Left lung (tissue), 4 donors: ENCODE measurements at regions not wholly inside any gene's neighbourhood (a gene's known extent, or its start where the extent isn't known, plus 50 kb on each side); places are given as distances from the start of the nearest gene placed in this dataset.
A peak's percentile ranks its signal among the peaks of the same experiment; 100 is the strongest.

Experiments used
- ATAC-seq: fragments of 200-7000 bp; cut with Tn5 transposase; one replicate; pipeline ENCODE4 v1.9.1; 2020; ENCODE audit warnings: moderate library complexity
- DNase-seq, 4 donors: peaks; one replicate each; pipeline ENCODE4 v3.0.0-alpha.2; 2013 to 2020
- H3K27ac ChIP-seq, 2 donors: fragments of 200-600 bp; sonication (generic) in 1 of 2; one replicate each; pipeline versions ENCODE4 v1.5.0 to v1.8.0; 2020 to 2021
- H3K27me3 ChIP-seq, 2 donors: fragments of 200-600 bp; sonication (generic) in 1 of 2; one replicate each; pipeline versions ENCODE4 v1.5.0 to v1.8.0; 2020 to 2021
- H3K36me3 ChIP-seq, 2 donors: fragments of 200-600 bp; sonication (generic) in 1 of 2; one replicate each; pipeline versions ENCODE4 v1.5.0 to v1.8.0; 2020 to 2021
- H3K4me1 ChIP-seq, 2 donors: fragments of 200-600 bp; one replicate each; pipeline ENCODE4 v1.8.0; 2021
- H3K4me3 ChIP-seq, 2 donors: fragments of 200-600 bp; sonication (generic) in 1 of 2; one replicate each; pipeline versions ENCODE4 v1.5.0 to v1.8.0; 2020 to 2021; ENCODE audit warnings: mild to moderate bottlenecking in 1 of 2
- H3K9me3 ChIP-seq, 2 donors: fragments of 200-600 bp; sonication (generic) in 1 of 2; one replicate each; pipeline versions ENCODE4 v1.5.0 to v1.8.0; 2020 to 2021
- intact Hi-C, 2 donors: fragments of 100-400 bp; cut with DNase I; formaldehyde crosslinking; loops; one replicate each; pipeline versions ENCODE4 v1.11.2 to v1.14.2; 2022
- TF ChIP-seq, protein P1 (sequence below), 2 donors: fragments of 200-600 bp; sonication (generic) in 1 of 2; IDR thresholded peaks; one replicate each; pipeline versions ENCODE4 v1.5.0 to v1.8.0; 2021; ENCODE audit warnings: antibody characterized with exemption in 2 of 2
- donor health status: DM: no; HTN: yes; CAD: no.
- donor health status: DM: no; HTN: no; CAD: no.

DNA sequence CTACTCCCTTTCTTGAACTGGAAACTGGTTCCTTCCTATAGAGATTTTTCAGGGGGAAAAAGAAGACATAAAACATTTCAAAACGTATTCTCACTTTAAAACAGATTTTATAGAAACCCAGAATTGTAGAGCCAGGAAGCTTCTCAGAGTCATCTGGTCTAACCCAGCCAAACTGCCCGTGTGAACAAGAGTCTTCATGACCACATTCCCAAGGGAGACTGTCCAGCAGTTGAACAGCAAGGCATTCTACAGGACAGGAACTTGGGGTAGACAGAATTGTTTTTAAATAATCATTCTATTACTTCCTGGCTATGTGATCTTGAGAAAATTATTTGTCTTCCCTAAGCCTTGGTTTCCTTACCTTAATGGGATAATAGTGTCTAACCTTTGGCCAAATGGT, 163.5 kb upstream of the IVNS1ABP start:
- Histone ChIP-seq H3K4me1 (peaks cover 0 to 19% of the 10 kb centered on the region in 2 donors), H3K9me3 (no peaks in the 10 kb centered on the region), H3K36me3 (no peaks in the 10 kb centered on the region), H3K4me3 (no peak overlapping the region), H3K27ac (no peak overlapping the region), H3K27me3 (no peaks in the 10 kb centered on the region)
- ATAC-seq (no peak), DNase-seq (no peak)
- intact Hi-C loops: no loop called here
- TF ChIP-seq, protein P1, sequence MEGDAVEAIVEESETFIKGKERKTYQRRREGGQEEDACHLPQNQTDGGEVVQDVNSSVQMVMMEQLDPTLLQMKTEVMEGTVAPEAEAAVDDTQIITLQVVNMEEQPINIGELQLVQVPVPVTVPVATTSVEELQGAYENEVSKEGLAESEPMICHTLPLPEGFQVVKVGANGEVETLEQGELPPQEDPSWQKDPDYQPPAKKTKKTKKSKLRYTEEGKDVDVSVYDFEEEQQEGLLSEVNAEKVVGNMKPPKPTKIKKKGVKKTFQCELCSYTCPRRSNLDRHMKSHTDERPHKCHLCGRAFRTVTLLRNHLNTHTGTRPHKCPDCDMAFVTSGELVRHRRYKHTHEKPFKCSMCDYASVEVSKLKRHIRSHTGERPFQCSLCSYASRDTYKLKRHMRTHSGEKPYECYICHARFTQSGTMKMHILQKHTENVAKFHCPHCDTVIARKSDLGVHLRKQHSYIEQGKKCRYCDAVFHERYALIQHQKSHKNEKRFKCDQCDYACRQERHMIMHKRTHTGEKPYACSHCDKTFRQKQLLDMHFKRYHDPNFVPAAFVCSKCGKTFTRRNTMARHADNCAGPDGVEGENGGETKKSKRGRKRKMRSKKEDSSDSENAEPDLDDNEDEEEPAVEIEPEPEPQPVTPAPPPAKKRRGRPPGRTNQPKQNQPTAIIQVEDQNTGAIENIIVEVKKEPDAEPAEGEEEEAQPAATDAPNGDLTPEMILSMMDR (IDR thresholded peaks at IDR 0.05): no peak

DNA sequence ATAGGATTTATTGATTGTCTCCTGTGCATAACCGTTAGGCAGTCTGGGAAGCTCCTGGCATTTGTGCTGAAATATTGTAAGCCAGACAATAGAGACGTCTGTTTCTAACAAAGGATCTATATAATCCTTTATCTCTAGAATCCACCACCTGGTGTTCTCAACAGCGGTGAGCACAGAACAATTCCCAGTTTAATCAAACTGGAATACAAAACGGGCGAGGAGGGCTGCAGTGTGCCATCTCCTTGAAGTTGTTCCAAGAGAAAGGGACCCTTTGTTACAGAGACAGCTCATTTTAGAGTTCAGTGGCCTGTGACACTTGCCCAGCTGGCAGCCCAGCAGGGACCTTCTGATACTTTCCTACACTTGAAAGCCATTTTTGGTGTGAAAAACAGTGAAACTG, 162.8 kb upstream of the IVNS1ABP start:
- Histone ChIP-seq H3K27me3 (no peaks in the 10 kb centered on the region), H3K36me3 (no peaks in the 10 kb centered on the region), H3K27ac (no peak overlapping the region), H3K4me3 (no peak overlapping the region), H3K9me3 (no peaks in the 10 kb centered on the region), H3K4me1 (peaks cover 0 to 19% of the 10 kb centered on the region in 2 donors)
- DNase-seq: no peak
- TF ChIP-seq, protein P1 (IDR thresholded peaks at IDR 0.05): no peak
- intact Hi-C loops: no loop called here
- ATAC-seq: no peak

DNA sequence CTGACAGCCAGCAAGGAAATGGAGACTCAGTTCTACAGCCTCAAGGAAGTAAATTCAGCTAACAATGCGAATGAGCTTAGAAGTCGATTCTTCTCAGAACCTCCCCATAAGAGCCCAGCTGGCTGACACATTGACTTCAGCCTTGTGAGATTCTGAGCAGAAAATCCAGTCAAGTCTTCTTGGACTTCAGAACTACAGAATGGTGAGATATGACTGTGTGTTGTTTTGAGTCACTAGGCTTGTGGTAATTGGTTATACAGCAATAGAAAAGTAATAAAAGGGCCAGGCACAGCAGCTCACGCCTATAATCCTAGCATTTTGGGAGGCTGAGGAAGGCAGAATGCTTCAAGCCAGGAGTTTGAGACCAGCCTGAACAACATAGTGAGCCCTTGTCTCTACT, 161.8 kb upstream of the IVNS1ABP start:
- Histone ChIP-seq H3K4me3 (no peak overlapping the region), H3K36me3 (no peaks in the 10 kb centered on the region), H3K4me1 (peaks cover 0 to 11% of the 10 kb centered on the region in 2 donors), H3K27me3 (no peaks in the 10 kb centered on the region), H3K27ac (no peak overlapping the region), H3K9me3 (no peaks in the 10 kb centered on the region)
- TF ChIP-seq, protein P1 (IDR thresholded peaks at IDR 0.05): no peak
- intact Hi-C loops: no loop called here
- DNase-seq (no peak), ATAC-seq (no peak)

DNA sequence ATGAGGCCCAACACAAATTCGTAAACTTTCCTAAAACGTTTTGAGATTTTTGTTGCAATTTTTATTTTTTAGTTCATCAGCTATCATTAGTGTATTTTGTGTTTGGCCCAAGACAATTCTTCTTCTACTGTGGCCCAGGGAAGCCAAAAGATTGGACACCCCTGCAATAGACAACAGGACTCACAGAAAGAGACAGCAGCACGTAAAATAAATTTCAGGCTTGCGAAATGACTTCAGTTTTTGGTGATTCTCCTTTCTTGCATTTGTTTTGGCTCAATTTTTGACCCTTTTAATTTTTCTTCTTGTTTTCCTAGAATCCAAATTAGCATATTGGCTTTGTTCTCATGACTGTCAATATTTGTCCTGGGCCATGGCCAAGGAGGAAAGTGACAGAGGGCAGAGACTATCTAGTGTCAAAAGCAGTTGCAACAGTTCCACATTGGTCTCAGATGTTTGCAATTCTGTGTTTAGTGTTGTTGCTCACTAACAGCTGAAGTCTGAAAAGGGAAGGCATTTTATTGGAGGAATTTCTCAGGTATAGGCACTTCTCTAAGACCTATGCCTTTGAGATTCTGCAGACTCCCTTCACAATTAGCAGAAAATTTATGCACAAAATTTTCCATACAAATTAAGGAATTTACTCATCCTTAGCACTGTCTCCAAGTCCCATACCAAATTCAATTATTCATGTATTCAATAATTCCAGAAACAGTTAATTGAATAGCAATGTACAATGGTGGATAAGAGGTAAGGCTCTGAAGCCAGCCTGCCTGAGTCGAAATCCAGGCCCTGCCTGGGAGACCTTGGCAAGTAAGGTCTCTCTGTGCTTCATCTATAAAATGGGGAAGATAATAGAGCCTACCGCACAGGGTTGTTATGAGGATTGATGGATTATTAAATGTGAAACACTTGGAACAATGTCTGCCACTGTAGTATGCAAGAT, 160.9 kb upstream of the IVNS1ABP start:
- DNase-seq: no peak
- Histone ChIP-seq H3K36me3 (no peaks in the 10 kb centered on the region), H3K27ac (peak overlapping the region in 1 of 2 donors; percentile 45), H3K4me1 (peaks cover 0 to 8% of the 10 kb centered on the region in 2 donors), H3K27me3 (no peaks in the 10 kb centered on the region), H3K9me3 (no peaks in the 10 kb centered on the region), H3K4me3 (no peak overlapping the region)
- TF ChIP-seq, protein P1 (IDR thresholded peaks at IDR 0.05): no peak
- ATAC-seq: no peak
- intact Hi-C loops: no loop called here

DNA sequence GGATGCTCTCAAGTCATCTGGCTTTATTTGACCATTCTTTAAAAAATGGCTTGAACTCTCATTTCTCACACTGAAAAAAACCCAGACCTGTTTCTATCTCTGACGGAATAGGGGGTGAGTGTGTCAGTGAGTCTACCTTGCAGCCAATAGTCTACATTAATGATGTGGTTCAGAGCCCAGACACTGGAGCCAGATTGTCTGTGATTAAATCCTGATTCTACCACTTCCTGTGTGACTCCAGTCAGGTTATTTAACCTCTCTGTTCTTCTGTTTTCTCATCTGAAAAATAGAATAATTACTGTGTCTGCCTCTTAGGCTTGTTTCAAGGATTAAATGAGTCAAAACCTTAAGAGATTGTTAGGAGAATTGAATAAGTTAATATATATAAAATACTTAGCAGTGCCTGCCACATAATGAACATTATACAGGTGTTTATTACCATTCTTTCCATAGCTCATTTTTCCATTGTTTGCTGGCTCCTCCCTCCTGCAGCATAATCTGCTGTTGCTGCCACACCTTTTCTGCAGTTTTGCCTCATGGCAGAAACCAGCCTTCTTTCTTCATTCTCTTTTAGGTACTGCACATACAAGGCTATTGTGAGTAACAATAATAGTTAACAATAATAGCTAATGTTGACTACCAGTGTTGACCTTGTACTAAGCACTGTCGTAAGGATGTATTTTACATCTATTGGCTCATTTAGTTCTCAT, 157.6 kb upstream of the IVNS1ABP start:
- Histone ChIP-seq H3K27me3 (no peaks in the 10 kb centered on the region), H3K4me3 (no peak overlapping the region), H3K4me1 (peaks cover 0 to 8% of the 10 kb centered on the region in 2 donors), H3K9me3 (no peaks in the 10 kb centered on the region), H3K27ac (no peak overlapping the region), H3K36me3 (no peaks in the 10 kb centered on the region)
- intact Hi-C loops: no loop called here
- DNase-seq: no peak
- TF ChIP-seq, protein P1 (IDR thresholded peaks at IDR 0.05): no peak
- no peak for ATAC-seq
